Glutamatergic neuron (in vitro differentiated cells): ENCODE measurements at regions not wholly inside any gene's neighbourhood (a gene's known extent, or its start where the extent isn't known, plus 50 kb on each side); places are given as distances from the start of the nearest gene placed in this dataset.

Source experiments
- DNase-seq: peaks from one replicate; pipeline ENCODE4 v3.0.0; 2022
- H3K27ac Mint-ChIP-seq: one replicate; pipeline ENCODE4 v1.8.0; 2020; ENCODE audit warnings: mild to moderate bottlenecking, mixed read lengths, inconsistent platforms; ENCODE audit not compliant: unreplicated experiment
- H3K27me3 Mint-ChIP-seq: one replicate; pipeline ENCODE4 v1.8.0; 2020; ENCODE audit warnings: mild to moderate bottlenecking, moderate library complexity, mixed read lengths, inconsistent platforms; ENCODE audit not compliant: unreplicated experiment
- H3K36me3 Mint-ChIP-seq: one replicate; pipeline ENCODE4 v1.8.0; 2020; ENCODE audit warnings: mild to moderate bottlenecking, mixed read lengths, inconsistent platforms; ENCODE audit not compliant: unreplicated experiment
- H3K4me1 Mint-ChIP-seq: one replicate; pipeline ENCODE4 v1.8.0; 2020; ENCODE audit warnings: mild to moderate bottlenecking, low read depth, mixed read lengths, inconsistent platforms; ENCODE audit not compliant: unreplicated experiment
- H3K4me3 Mint-ChIP-seq: one replicate; pipeline ENCODE4 v1.8.0; 2020; ENCODE audit warnings: mild to moderate bottlenecking, mixed read lengths, inconsistent platforms; ENCODE audit not compliant: unreplicated experiment
- H3K9me3 Mint-ChIP-seq: one replicate; pipeline ENCODE4 v1.8.0; 2020; ENCODE audit warnings: mild to moderate bottlenecking, moderate library complexity, mixed read lengths, inconsistent platforms; ENCODE audit not compliant: unreplicated experiment
- TF ChIP-seq, protein P1 (sequence below): fragments of 200-600 bp; sonication (generic); IDR thresholded peaks from one replicate; pipeline ENCODE4 v1.5.0; 2021; ENCODE audit not compliant: partially characterized antibody, unreplicated experiment

DNA sequence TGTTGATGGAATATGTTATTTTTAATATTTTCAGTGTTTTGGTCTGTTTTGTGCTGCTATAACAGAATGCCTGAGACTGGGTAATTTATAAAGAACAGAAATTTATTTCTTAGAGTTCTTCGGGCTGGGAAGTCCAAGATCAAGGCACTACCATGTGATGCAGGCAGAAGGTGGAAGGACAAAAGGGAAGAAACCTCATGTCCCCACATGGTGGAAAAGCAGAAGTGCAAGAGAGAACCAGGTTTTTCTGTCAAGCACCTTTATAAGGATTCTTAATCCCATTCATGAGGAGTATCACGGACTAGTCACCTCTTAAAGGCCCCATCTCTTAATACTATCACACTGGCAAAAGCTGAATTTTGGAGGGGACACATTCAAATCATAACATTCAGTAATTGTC lies 57.9 kb upstream of the EPHB3 start:
- Mint-ChIP-seq H3K27ac (no peak overlapping the region), H3K9me3 (peaks cover 4% of the 10 kb centered on the region), H3K4me3 (no peak overlapping the region), H3K27me3 (peaks cover 8% of the 10 kb centered on the region), H3K36me3 (no peaks in the 10 kb centered on the region), H3K4me1 (peaks cover 3% of the 10 kb centered on the region)
- DNase-seq: no peak
- TF ChIP-seq, protein P1, sequence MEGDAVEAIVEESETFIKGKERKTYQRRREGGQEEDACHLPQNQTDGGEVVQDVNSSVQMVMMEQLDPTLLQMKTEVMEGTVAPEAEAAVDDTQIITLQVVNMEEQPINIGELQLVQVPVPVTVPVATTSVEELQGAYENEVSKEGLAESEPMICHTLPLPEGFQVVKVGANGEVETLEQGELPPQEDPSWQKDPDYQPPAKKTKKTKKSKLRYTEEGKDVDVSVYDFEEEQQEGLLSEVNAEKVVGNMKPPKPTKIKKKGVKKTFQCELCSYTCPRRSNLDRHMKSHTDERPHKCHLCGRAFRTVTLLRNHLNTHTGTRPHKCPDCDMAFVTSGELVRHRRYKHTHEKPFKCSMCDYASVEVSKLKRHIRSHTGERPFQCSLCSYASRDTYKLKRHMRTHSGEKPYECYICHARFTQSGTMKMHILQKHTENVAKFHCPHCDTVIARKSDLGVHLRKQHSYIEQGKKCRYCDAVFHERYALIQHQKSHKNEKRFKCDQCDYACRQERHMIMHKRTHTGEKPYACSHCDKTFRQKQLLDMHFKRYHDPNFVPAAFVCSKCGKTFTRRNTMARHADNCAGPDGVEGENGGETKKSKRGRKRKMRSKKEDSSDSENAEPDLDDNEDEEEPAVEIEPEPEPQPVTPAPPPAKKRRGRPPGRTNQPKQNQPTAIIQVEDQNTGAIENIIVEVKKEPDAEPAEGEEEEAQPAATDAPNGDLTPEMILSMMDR: no peak

DNA sequence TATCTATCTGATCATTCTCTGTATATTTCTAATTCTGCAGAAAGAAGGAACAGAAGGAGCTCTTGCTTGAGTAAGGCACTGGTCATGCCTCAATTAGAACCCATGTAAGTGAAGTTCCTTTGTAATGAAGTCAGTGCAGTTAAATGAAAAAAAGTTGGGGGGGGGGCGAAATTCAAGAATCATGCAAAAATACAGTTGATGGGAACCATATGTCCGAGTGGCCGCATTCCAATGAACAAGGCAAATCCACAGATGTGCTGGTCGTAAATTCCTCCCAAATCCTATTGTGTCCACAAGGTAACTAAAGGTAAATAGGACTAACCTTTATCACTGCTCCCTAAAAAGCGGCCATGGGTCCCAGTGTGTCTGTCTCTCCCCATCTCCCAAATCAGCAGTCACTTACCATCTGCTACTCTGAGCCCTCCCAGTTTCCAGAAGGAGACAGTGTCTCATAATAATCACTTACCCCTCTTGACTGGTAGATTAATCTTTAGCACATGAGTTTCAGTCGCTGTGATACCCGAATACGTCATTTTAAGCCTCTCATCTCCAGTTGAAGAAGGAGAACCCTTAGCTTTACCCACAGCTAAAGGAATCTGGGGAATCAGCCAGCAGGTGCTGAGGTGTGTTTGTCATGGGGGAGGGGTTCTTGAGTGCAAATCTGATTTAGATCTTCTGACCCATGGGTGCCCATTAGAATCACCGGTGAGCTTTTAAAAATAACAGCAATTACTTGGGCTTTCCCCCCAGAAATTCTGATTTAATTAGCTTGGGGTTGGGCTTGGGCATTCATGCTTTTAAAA lies 56.3 kb upstream of the EPHB3 start:
- no peaks in the 10 kb centered on the region for H3K36me3 Mint-ChIP-seq
- peaks cover 4% of the 10 kb centered on the region for H3K27me3 Mint-ChIP-seq
- no peak overlapping the region for H3K4me3 Mint-ChIP-seq
- no peak overlapping the region for H3K27ac Mint-ChIP-seq
- no peak for DNase-seq
- H3K4me1 Mint-ChIP-seq: peaks cover under 1% of the 10 kb centered on the region
- peaks cover 4% of the 10 kb centered on the region for H3K9me3 Mint-ChIP-seq
- TF ChIP-seq, protein P1: no peak

DNA sequence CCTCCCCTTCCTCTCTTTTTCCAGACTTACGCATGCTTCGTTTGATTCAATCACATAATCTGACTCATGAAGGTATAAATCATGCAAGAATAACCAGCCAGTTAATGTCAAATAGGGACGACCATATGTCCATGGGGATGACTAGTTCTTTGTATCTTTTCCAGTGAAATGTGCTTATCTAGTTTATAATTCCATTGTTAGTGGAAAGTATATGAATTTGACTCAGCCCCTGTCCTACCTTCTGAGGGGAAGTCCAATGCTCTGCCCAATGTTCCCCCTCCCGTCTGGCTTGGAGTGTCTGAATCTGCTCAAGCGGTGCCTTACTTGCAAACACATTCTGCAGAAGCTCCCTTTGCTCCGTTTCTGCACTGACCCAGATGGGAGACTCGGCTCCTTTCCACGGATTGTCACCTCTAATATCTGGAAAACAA lies 55.0 kb upstream of the EPHB3 start:
- Mint-ChIP-seq H3K36me3 (peaks cover under 1% of the 10 kb centered on the region), H3K9me3 (peaks cover 4% of the 10 kb centered on the region), H3K4me1 (no peaks in the 10 kb centered on the region), H3K27me3 (peaks cover 4% of the 10 kb centered on the region), H3K4me3 (no peak overlapping the region), H3K27ac (no peak overlapping the region)
- TF ChIP-seq, protein P1: no peak
- DNase-seq: no peak

- Mint-ChIP-seq H3K36me3 (peaks cover 9% of the 10 kb centered on the region), H3K27me3 (peaks cover 10% of the 10 kb centered on the region), H3K9me3 (peaks cover 5% of the 10 kb centered on the region), H3K4me3 (no peak overlapping the region), H3K4me1 (no peaks in the 10 kb centered on the region), H3K27ac (no peak overlapping the region)
- DNase-seq: no peak
- TF ChIP-seq, protein P1: no peak
Measured at GRCh38 chr3:184508938-184509337, 52.6 kb upstream of the EPHB3 start.

DNA sequence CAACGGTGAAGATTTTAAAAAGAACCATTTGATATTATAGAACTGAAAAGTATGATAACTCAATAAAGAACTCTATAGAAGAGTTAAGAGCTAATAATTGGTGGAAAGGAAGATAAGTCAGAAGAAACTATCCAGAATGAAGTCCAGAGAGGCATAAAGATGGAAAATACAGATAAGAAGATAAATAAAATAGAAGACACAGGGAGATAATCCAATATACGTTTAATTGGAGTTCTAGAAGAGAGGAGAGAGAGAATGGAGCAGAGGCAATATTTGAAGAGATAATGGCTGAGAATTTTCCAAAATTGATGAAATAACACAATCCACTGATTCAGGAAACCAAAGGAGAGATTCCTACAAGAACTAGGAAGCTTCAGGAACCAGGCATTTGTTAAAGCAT lies 49.8 kb upstream of the EPHB3 start:
- Mint-ChIP-seq H3K36me3 (peaks cover 9% of the 10 kb centered on the region), H3K4me3 (no peak overlapping the region), H3K4me1 (peaks cover 4% of the 10 kb centered on the region), H3K27me3 (peaks cover 19% of the 10 kb centered on the region), H3K9me3 (peaks cover 4% of the 10 kb centered on the region), H3K27ac (no peak overlapping the region)
- TF ChIP-seq, protein P1: no peak
- DNase-seq: no peak
